GM18499 (cell line): ENCODE measurements at regions not wholly inside any gene's neighbourhood (a gene's known extent, or its start where the extent isn't known, plus 50 kb on each side); places are given as distances from the start of the nearest gene placed in this dataset.
"Not testable (repeated sequence)": the region's sequence is repeated elsewhere in the genome, so short reads cannot be mapped to it uniquely, and the experiment has no call there.

ENCODE experiments used
- ATAC-seq: cut with Tn5 transposase; IDR thresholded peaks from one replicate; pipeline ENCODE4 v1.9.1; 2021; ENCODE audit warnings: moderate number of reproducible peaks; ENCODE audit not compliant: insufficient read depth, unreplicated experiment

GRCh38 chrX:124679199-124679598 lies 332.8 kb downstream of the SH2D1A start:
- ATAC-seq: no peak

DNA sequence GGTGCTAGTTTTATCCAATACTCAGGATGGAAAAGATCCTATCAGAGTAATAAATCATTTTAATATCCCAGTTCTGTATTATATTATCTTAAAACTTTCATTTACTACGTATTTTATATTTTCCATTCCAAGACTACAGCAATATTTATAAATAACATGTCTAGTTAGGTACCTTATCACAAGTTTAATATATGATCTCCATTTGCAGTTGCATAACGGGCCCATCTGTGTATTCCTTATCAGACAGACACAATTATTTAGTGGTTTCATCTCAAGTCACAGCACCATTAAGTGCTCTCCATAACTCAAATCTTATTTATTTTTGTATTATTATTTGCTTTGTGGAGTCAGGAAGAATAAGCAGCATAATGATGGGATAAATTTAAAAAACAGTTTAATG lies 333.9 kb downstream of the SH2D1A start:
- no peak for ATAC-seq

GRCh38 chrX:124690495-124690894 lies 344.1 kb downstream of the SH2D1A start:
- no peak for ATAC-seq

DNA sequence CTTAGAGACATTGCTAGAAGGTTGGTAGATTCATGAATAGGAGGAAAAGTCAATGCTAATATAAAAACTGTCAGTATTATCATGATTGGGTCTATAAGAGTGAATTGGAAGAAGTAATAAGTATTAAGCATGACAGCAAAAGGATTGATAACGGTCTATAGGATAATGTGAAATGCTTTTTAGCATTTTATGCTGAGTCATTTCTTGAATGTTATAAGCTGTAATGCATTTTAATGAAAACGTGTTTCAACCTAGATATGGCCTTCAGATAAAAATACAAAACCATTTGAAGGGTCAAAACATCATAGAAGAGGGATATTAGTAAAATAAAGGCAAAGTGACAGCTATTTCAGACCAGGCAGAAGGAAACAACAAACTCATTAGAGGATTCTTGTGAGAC lies 353.5 kb downstream of the SH2D1A start:
- no peak for ATAC-seq

GRCh38 chrX:124717537-124717936 lies 371.2 kb downstream of the SH2D1A start:
- ATAC-seq: no peak

- ATAC-seq: no peak
These were observed 372.7 kb downstream of the SH2D1A start for GRCh38 chrX:124719060-124719459.

- no peak for ATAC-seq
These were observed 374.2 kb downstream of the SH2D1A start for GRCh38 chrX:124720532-124720931.

- ATAC-seq: no peak
These were observed 379.1 kb downstream of the SH2D1A start for GRCh38 chrX:124725502-124725901.

- ATAC-seq: no peak
These were observed 379.9 kb downstream of the SH2D1A start for GRCh38 chrX:124726292-124726691.

DNA sequence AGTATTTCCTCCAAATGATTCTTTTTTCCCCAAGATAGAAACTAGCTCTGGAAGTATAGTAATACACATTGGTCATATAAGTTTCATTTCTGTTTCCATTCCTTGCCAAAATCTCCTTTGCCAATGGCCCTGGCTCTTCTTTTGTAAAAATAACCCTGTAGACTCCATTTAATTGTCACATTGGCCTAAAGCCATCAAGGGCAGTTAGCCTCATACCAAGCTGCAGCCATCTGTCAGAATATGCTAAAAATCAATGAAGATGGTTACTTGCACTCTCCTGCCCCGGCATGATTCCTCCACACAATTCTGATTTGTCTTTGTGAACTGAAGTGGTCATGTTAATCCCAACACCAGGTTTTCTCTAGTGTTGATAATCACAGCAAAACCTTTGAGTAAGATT lies 380.5 kb downstream of the SH2D1A start:
- ATAC-seq: no peak

DNA sequence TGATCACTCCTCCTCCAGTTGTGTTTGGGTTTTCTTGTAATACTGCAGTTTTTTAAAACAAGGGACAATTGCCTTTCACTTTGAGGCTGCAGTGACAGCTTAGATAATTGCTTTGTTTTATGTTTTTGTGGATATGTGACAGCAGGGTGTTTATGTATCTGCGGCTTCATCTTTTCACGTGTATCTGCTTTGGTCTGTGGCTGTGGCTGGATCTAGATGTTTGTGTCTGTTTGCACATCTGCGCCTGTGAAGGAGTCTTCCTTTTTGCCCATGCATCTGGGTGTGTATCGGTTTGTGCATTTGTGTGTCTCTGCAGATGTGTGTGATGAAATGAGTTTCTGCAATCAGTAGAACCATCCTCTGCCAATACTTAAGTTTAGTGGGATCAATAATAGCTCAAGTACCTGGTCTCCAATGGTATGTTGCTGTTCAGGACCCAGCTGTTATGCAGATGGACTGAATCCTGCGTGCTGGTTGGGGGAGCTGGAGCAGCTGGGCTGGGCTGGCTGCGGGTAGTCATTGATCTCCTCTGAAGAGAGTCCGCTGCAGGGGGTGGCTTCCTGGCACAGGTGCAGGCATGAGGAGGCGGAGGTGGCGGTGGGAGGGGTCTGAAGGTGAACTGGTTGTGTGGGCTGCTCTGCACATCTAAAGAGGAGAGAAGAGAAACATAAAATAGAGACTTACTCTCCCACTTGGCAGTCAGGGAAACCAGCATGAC lies 390.3 kb downstream of the SH2D1A start:
- ATAC-seq: no peak

- ATAC-seq: no peak
These were observed 391.4 kb downstream of the SH2D1A start for GRCh38 chrX:124737771-124738170.

DNA sequence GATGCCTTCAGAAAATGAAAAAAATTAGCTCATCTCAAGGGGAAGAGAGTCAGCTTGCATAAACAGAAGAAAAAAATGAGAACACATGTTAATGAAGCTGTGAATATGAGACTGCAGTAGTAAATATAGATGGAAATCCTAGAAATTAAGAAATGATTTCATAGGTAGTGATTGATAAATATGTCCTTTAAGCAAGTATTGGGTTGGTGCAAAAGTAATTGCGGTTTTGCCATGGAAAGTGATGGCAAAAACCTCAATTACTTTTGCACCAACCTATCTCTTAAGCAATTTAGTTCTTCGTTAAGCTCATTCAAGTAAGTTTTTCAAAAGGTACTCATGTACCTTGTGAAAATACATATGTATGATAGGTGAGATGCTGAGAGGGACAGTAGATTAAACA lies 400.9 kb downstream of the SH2D1A start:
- ATAC-seq: no peak

DNA sequence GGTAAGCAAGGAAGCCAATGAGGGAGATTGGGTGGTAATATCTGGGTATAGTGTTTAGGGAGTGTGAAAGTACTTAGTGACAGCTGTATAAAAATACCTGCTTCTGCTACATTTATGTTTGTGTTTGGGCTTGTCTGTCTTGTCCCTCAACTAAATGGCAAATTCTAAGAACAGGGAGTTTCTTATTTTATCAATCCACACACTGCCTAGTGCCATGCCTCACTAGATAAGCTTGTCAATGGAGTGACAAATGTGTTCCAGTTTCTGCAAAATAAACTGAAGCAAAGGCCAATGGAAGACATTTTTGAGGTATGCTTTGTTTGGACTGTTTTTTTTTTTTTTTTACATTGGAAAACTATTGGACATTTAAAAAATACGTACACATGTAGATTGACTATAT lies 418.0 kb downstream of the SH2D1A start:
- ATAC-seq: no peak

- ATAC-seq: no peak
These were observed 422.8 kb downstream of the SH2D1A start for GRCh38 chrX:124769166-124769565.

- ATAC-seq: no peak
These were observed 424.9 kb downstream of the SH2D1A start for GRCh38 chrX:124771292-124771691.

DNA sequence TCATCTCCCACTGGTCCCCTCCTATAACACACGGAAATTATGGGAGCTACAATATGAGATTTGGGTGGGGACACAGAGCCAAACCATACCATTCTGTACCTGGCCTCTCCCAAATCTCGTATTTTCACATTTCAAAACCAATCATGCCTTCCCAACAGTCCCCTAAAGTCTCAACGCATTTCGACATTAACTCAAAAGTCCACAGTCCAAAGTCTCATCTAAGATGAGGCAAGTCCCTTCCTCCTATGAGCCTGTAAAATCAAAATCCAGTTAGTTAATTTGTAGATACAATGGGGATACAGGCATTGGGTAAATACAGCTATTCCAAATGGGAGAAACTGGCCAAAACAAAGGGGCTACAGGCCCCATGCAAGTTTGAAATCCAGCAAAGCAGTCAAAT lies 441.9 kb downstream of the SH2D1A start:
- not testable (repeated sequence) for ATAC-seq

GRCh38 chrX:124789874-124790273 lies 443.5 kb downstream of the SH2D1A start:
- ATAC-seq: not testable (repeated sequence)

- no peak for ATAC-seq
These were observed 445.2 kb downstream of the SH2D1A start for GRCh38 chrX:124791492-124792095.

DNA sequence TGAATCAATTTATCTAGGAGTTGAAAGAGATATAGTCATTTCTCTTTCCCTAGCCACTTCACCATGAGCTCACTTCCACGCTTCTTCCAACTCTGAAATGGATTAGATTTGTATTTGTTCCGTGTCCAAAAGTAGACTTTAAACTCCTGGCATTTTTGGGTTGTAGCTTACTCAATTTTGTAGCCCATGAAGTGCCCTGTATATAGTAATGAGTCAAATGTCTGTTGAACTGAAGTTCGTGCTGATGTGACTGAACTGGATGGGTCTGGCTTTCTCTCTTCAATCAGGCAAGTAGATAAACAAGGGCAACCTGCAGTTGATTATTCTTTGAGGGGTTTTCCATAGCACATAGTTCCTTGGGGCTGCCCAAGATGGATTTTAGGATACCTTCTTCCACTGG lies 450.6 kb downstream of the SH2D1A start:
- ATAC-seq: no peak

GRCh38 chrX:124804962-124805361 lies 458.6 kb downstream of the SH2D1A start:
- ATAC-seq: no peak

GRCh38 chrX:124805486-124805885 lies 459.1 kb downstream of the SH2D1A start:
- no peak for ATAC-seq
